Liver (tissue), 7 donors: ENCODE measurements at regions not wholly inside any gene's neighbourhood (a gene's known extent, or its start where the extent isn't known, plus 50 kb on each side); places are given as distances from the start of the nearest gene placed in this dataset.
"Not testable (repeated sequence)": the region's sequence is repeated elsewhere in the genome, so short reads cannot be mapped to it uniquely, and the experiment has no call there.

ENCODE experiments used
- DNase-seq: peaks from one replicate; pipeline ENCODE4 v3.0.0-alpha.2; 2017; ENCODE audit warnings: low spot score
- H3K27ac ChIP-seq, 2 donors: one replicate each; pipeline ENCODE4 v1.7.0; 2013; ENCODE audit warnings: inconsistent platforms in 2 of 2, low read length in 2 of 2, control low read depth in 1 of 2, low read depth in 1 of 2, mild to moderate bottlenecking in 1 of 2
- H3K27me3 ChIP-seq, 4 donors: one replicate each; pipeline versions ENCODE4 v1.6.1 to v1.7.0; 2013; ENCODE audit warnings: low read length in 3 of 4, inconsistent platforms in 1 of 4, mild to moderate bottlenecking in 1 of 4, moderate library complexity in 1 of 4; ENCODE audit not compliant: control insufficient read depth in 4 of 4, insufficient read depth in 4 of 4
- H3K36me3 ChIP-seq, 4 donors: one replicate each; pipeline versions ENCODE4 v1.6.1 to v1.7.0; 2013; ENCODE audit warnings: low read length in 3 of 4, mild to moderate bottlenecking in 3 of 4, low read depth in 1 of 4, moderate library complexity in 1 of 4; ENCODE audit not compliant: control insufficient read depth in 4 of 4, insufficient read depth in 3 of 4
- H3K4me1 ChIP-seq, 4 donors: one replicate each; pipeline versions ENCODE4 v1.6.1 to v1.7.0; 2013; ENCODE audit warnings: low read length in 3 of 4, mild to moderate bottlenecking in 3 of 4, moderate library complexity in 1 of 4; ENCODE audit not compliant: control insufficient read depth in 4 of 4, insufficient read depth in 4 of 4
- H3K4me3 ChIP-seq, 3 donors: one replicate each; pipeline versions ENCODE4 v1.6.1 to v1.7.0; 2013; ENCODE audit warnings: low read length in 3 of 3, control low read depth in 1 of 3, low read depth in 1 of 3, mild to moderate bottlenecking in 1 of 3
- H3K9ac ChIP-seq, 2 donors: one replicate each; pipeline ENCODE4 v1.7.0; 2013; ENCODE audit warnings: low read length in 2 of 2, mild to moderate bottlenecking in 2 of 2, moderate library complexity in 2 of 2, control low read depth in 1 of 2, low read depth in 1 of 2
- H3K9me3 ChIP-seq, 4 donors: one replicate each; pipeline versions ENCODE4 v1.6.1 to v1.7.0; 2013; ENCODE audit warnings: low read length in 3 of 4; ENCODE audit not compliant: control insufficient read depth in 4 of 4
- EGR1 ChIP-seq, 2 donors: IDR thresholded peaks; 2 replicates each; pipeline ENCODE4 v1.6.1; 2016 to 2018; ENCODE audit warnings: antibody characterized with exemption in 2 of 2, low read depth in 2 of 2
- FOXA1 ChIP-seq: IDR thresholded peaks from 2 replicates; pipeline ENCODE4 v1.6.1; 2016; ENCODE audit warnings: antibody characterized with exemption
- HNF4A ChIP-seq, 2 donors: conservative IDR thresholded peaks; 2 replicates each; pipeline ENCODE4 v1.6.1; 2016; ENCODE audit warnings: antibody characterized with exemption in 2 of 2, mild to moderate bottlenecking in 2 of 2
- JUND ChIP-seq, 2 donors: IDR thresholded peaks; 2 replicates each; pipeline ENCODE4 v1.6.1; 2016; ENCODE audit warnings: antibody characterized with exemption in 2 of 2
- NR2F2 ChIP-seq: IDR thresholded peaks from 2 replicates; pipeline ENCODE4 v1.6.1; 2016; ENCODE audit warnings: antibody characterized with exemption
- RXRA ChIP-seq, 2 donors: IDR thresholded peaks; 2 replicates each; pipeline ENCODE4 v1.6.1; 2017 to 2018; ENCODE audit warnings: antibody characterized with exemption in 2 of 2, mild to moderate bottlenecking in 1 of 2
- TAF1 ChIP-seq: conservative IDR thresholded peaks from 2 replicates; pipeline ENCODE4 v1.6.1; 2016; ENCODE audit warnings: antibody characterized with exemption, mild to moderate bottlenecking
- YY1 ChIP-seq: IDR thresholded peaks from 2 replicates; pipeline ENCODE4 v1.6.1; 2016; ENCODE audit warnings: antibody characterized with exemption, mild to moderate bottlenecking
- WGBS: extraction: QIAGEN DNeasy Blood & Tissue Kit; methylation state at CpG from one replicate; pipeline ENCODE4 v1.1.7; 2013; 5-methylcytosine and 5-hydroxymethylcytosine counted together
- TF ChIP-seq, protein P1 (sequence below): IDR thresholded peaks from 2 replicates; pipeline ENCODE4 v1.6.1; 2016; ENCODE audit warnings: antibody characterized with exemption
- TF ChIP-seq, protein P2 (sequence below): IDR thresholded peaks from 2 replicates; pipeline ENCODE4 v1.6.1; 2016; ENCODE audit warnings: antibody characterized with exemption
- TF ChIP-seq, protein P3 (sequence below): IDR thresholded peaks from 2 replicates; pipeline ENCODE4 v1.6.1; 2016; ENCODE audit warnings: antibody characterized with exemption
- donor health status: healthy.
- donor health status: healthy.
- donor health status: healthy.
- donor health status: healthy.

- Histone ChIP-seq H3K4me3 (no peak overlapping the region), H3K27me3 (no peaks in the 10 kb centered on the region), H3K4me1 (no peaks in the 10 kb centered on the region), H3K9me3 (peaks cover 0 to 3% (median 0%) of the 10 kb centered on the region in 4 donors), H3K27ac (no peak overlapping the region), H3K9ac (no peak overlapping the region), H3K36me3 (no peaks in the 10 kb centered on the region)
- DNase-seq, result peak; percentile 10
- TF ChIP-seq, protein P1, sequence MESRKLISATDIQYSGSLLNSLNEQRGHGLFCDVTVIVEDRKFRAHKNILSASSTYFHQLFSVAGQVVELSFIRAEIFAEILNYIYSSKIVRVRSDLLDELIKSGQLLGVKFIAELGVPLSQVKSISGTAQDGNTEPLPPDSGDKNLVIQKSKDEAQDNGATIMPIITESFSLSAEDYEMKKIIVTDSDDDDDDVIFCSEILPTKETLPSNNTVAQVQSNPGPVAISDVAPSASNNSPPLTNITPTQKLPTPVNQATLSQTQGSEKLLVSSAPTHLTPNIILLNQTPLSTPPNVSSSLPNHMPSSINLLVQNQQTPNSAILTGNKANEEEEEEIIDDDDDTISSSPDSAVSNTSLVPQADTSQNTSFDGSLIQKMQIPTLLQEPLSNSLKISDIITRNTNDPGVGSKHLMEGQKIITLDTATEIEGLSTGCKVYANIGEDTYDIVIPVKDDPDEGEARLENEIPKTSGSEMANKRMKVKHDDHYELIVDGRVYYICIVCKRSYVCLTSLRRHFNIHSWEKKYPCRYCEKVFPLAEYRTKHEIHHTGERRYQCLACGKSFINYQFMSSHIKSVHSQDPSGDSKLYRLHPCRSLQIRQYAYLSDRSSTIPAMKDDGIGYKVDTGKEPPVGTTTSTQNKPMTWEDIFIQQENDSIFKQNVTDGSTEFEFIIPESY, result no peak
- no peak for TF ChIP-seq TAF1
- TF ChIP-seq RXRA (IDR thresholded peaks at IDR 0.05), result no peak
- no peak for TF ChIP-seq YY1
- no peak for TF ChIP-seq NR2F2
- no peak for TF ChIP-seq JUND (IDR thresholded peaks at IDR 0.05)
- no peak for TF ChIP-seq FOXA1
- 64% methylated on average over 3 of the region's 3 CpGs for WGBS
Observed at GRCh38 chr16:35210681-35211433, 1751.4 kb downstream of the TP53TG3F start.

- no peaks in the 10 kb centered on the region for H3K36me3 ChIP-seq
- DNase-seq, result no peak
- H3K27me3 ChIP-seq, result no peaks in the 10 kb centered on the region
- H3K4me1 ChIP-seq, result no peaks in the 10 kb centered on the region
- TF ChIP-seq, protein P2, sequence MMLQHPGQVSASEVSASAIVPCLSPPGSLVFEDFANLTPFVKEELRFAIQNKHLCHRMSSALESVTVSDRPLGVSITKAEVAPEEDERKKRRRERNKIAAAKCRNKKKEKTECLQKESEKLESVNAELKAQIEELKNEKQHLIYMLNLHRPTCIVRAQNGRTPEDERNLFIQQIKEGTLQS, result no peak
- no peak for TF ChIP-seq EGR1 (IDR thresholded peaks at IDR 0.05; ENCODE audit: low read depth in 2 of 2)
- TF ChIP-seq, protein P3, sequence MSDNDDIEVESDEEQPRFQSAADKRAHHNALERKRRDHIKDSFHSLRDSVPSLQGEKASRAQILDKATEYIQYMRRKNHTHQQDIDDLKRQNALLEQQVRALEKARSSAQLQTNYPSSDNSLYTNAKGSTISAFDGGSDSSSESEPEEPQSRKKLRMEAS, result no peak
- H3K9me3 ChIP-seq, result no peaks in the 10 kb centered on the region
- H3K4me3 ChIP-seq, result no peak overlapping the region
- no peak overlapping the region for H3K9ac ChIP-seq
- no peak overlapping the region for H3K27ac ChIP-seq
Observed at GRCh38 chr16:35214840-35215239, 1755.4 kb downstream of the TP53TG3F start.

DNA sequence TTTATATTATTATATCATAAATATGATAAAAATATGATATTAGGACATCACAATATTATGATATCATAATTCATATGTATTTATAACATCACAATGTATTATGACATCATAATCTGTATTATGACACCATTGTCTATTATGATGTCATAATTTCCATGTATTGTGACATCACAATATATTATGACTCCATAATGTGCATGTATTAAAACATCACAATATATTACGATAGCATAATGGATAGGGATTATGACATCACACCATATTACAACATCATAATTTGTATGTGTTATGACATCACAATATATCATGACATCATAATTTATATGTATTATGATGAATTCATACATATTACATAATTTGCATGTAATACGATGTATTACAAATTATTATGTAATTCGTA, 1755.9 kb downstream of the TP53TG3F start:
- Histone ChIP-seq H3K9me3 (no peaks in the 10 kb centered on the region), H3K4me3 (no peak overlapping the region)

GRCh38 chr16:35216261-35216660, 1756.8 kb downstream of the TP53TG3F start:
- not testable (repeated sequence) for H3K27ac ChIP-seq, H3K27me3 ChIP-seq, H3K36me3 ChIP-seq, H3K4me3 ChIP-seq, H3K9me3 ChIP-seq, H3K4me1 ChIP-seq, H3K9ac ChIP-seq, DNase-seq
- 68% methylated on average over 6 of the region's 6 CpGs for WGBS

More for the DNA sequence above, 1755.9 kb downstream of the TP53TG3F start:
- no peak for DNase-seq
- Histone ChIP-seq H3K27ac (no peak overlapping the region), H3K27me3 (no peaks in the 10 kb centered on the region), H3K4me1 (no peaks in the 10 kb centered on the region), H3K9ac (no peak overlapping the region), H3K36me3 (no peaks in the 10 kb centered on the region)
- TF ChIP-seq, protein P1, result no peak
- TF ChIP-seq NR2F2, result no peak
- no peak for TF ChIP-seq FOXA1
- TF ChIP-seq, protein P2, result no peak
- no peak for TF ChIP-seq HNF4A (conservative IDR thresholded peaks at IDR 0.05)
- WGBS, result 84% methylated on average over 3 of the region's 3 CpGs
